ENCODE measurements at regions not wholly inside any gene's neighbourhood (a gene's known extent, or its start where the extent isn't known, plus 50 kb on each side); places are given as distances from the start of the nearest gene placed in this dataset.

- no peak for TF ChIP-seq CTCF (IDR thresholded peaks at IDR 0.05)
- no peak for TF ChIP-seq POLR2A (IDR thresholded peaks at IDR 0.05)
Observed at GRCh38 chr12:29048787-29049186, 100.3 kb upstream of the FAR2 start.

All from right lobe of liver (tissue), 4 donors.